H1 (cell line): ENCODE measurements at regions not wholly inside any gene's neighbourhood (a gene's known extent, or its start where the extent isn't known, plus 50 kb on each side); places are given as distances from the start of the nearest gene placed in this dataset.

Source experiments
- CTCF ChIA-PET: fragments of 300-600 bp; sonication (Branson Sonifier 250); formaldehyde crosslinking; loops from one replicate; lab custom pipeline; 2021; ENCODE audit not compliant: partially characterized antibody; lab: Charles Lee
- POLR2A ChIA-PET: fragments of 300-600 bp; sonication (Branson Sonifier 250); formaldehyde crosslinking; loops from one replicate; lab custom pipeline; 2021; ENCODE audit warnings: inconsistent platforms; ENCODE audit not compliant: partially characterized antibody; lab: Charles Lee
- DNase-seq, 2 experiments: peaks; one replicate each; pipeline versions ENCODE4 v3.0.0 to v3.0.0-alpha.2; 2010 to 2022; ENCODE audit warnings: low spot score in 2 of 2, low read depth in 1 of 2, mixed read lengths in 1 of 2
- FAIRE-seq: peaks from 2 replicates; lab custom pipeline; 2011; peaks lifted over from hg19 to GRCh38; lab: Jason Lieb, UNC
- H2AFZ ChIP-seq: 2 replicates; pipeline ENCODE4 v1.8.1; 2012; ENCODE audit warnings: low read length, inconsistent platforms
- H2AK5ac ChIP-seq: 2 replicates; pipeline ENCODE4 v1.6.1; 2013; ENCODE audit warnings: low read depth, low read length
- H2BK120ac ChIP-seq: replicated peaks from 2 replicates; pipeline ENCODE3; 2013; ENCODE audit warnings: low read depth, low read length, inconsistent platforms
- H2BK12ac ChIP-seq: 2 replicates; pipeline ENCODE4 v1.6.1; 2013; ENCODE audit warnings: low read depth, low read length
- H2BK15ac ChIP-seq: 2 replicates; pipeline ENCODE4 v1.6.1; 2013; ENCODE audit warnings: low read length
- H2BK20ac ChIP-seq: 2 replicates; pipeline ENCODE4 v1.6.1; 2013; ENCODE audit warnings: low read length
- H2BK5ac ChIP-seq: 2 replicates; pipeline ENCODE4 v1.6.1; 2013; ENCODE audit warnings: low read depth, low read length
- H3K14ac ChIP-seq: 2 replicates; pipeline ENCODE4 v1.6.1; 2013; ENCODE audit warnings: inconsistent platforms; ENCODE audit not compliant: insufficient read length
- H3K18ac ChIP-seq: 2 replicates; pipeline ENCODE4 v1.6.1; 2013; ENCODE audit warnings: low read length; ENCODE audit errors: extremely low read depth
- H3K23ac ChIP-seq: 2 replicates; pipeline ENCODE4 v1.6.1; 2013; ENCODE audit warnings: inconsistent platforms; ENCODE audit not compliant: insufficient read length
- H3K23me2 ChIP-seq: 2 replicates; pipeline ENCODE4 v1.6.1; 2013; ENCODE audit warnings: low read depth, low read length
- H3K27ac ChIP-seq: 2 replicates; pipeline ENCODE4 v1.6.1; 2011; ENCODE audit warnings: low read depth, low read length, inconsistent platforms
- H3K27me3 ChIP-seq, 4 experiments: replicated peaks in 1 of 4; 1 replicate in 1 of 4; 2 replicates in 3 of 4; pipeline versions ENCODE4 v1.6.1 to v1.8.1; 2011 to 2013; ENCODE audit warnings: low read length in 3 of 4, mild to moderate bottlenecking in 3 of 4, inconsistent platforms in 2 of 4, mixed read lengths in 2 of 4, moderate library complexity in 1 of 4; ENCODE audit not compliant: control insufficient read depth in 3 of 4, insufficient read depth in 3 of 4; ENCODE audit errors: extremely low read depth in 1 of 4
- H3K36me3 ChIP-seq, 4 experiments: 2 replicates each; pipeline versions ENCODE4 v1.6.1 to v1.8.1; 2011 to 2013; ENCODE audit warnings: mild to moderate bottlenecking in 4 of 4, low read length in 3 of 4, moderate library complexity in 2 of 4, control low read depth in 1 of 4, inconsistent platforms in 1 of 4; ENCODE audit not compliant: insufficient read depth in 4 of 4, control insufficient read depth in 2 of 4
- H3K4ac ChIP-seq: replicated peaks from 2 replicates; pipeline ENCODE3; 2013; ENCODE audit warnings: low read length, low read depth, mixed read lengths, inconsistent platforms; ENCODE audit not compliant: insufficient read length
- H3K4me1 ChIP-seq, 4 experiments: replicated peaks in 1 of 4; 1 replicate in 1 of 4; 2 replicates in 3 of 4; pipeline versions ENCODE4 v1.6.1 to v1.8.1; 2011 to 2013; ENCODE audit warnings: low read length in 3 of 4, inconsistent platforms in 2 of 4, mixed read lengths in 1 of 4; ENCODE audit not compliant: insufficient read depth in 4 of 4, control insufficient read depth in 3 of 4
- H3K4me2 ChIP-seq, 2 experiments: 2 replicates each; pipeline versions ENCODE4 v1.6.1 to v1.8.1; 2011 to 2013; ENCODE audit warnings: low read depth in 2 of 2, low read length in 2 of 2, control low read depth in 1 of 2, inconsistent platforms in 1 of 2, mild to moderate bottlenecking in 1 of 2; ENCODE audit not compliant: insufficient read depth in 1 of 2
- H3K4me3 ChIP-seq, 4 experiments: fragments of 200-600, 300-600 bp in 1 of 4; sonication (generic), shearing (Covaris generic), sonication (Bioruptor Twin) in 1 of 4; 2 replicates each; pipeline versions ENCODE4 v1.5.1 to v1.8.1; 2011 to 2016; ENCODE audit warnings: low read length in 4 of 4, low read depth in 3 of 4, control low read depth in 2 of 4, inconsistent platforms in 2 of 4, mild to moderate bottlenecking in 2 of 4, mixed read lengths in 1 of 4, moderate library complexity in 1 of 4; ENCODE audit not compliant: insufficient read depth in 2 of 4; ENCODE audit errors: extremely low read depth in 1 of 4
- H3K56ac ChIP-seq: replicated peaks from 2 replicates; pipeline ENCODE3; 2013; ENCODE audit warnings: low read depth, mild to moderate bottlenecking, mixed read lengths, low read length, inconsistent platforms; ENCODE audit not compliant: insufficient read length
- H3K79me1 ChIP-seq: 2 replicates; pipeline ENCODE4 v1.6.1; 2013; ENCODE audit warnings: low read depth, low read length, control low read depth
- H3K79me2 ChIP-seq, 2 experiments: 2 replicates each; pipeline versions ENCODE4 v1.6.1 to v1.8.1; 2012 to 2013; ENCODE audit warnings: low read length in 2 of 2, mild to moderate bottlenecking in 2 of 2, inconsistent platforms in 1 of 2; ENCODE audit not compliant: insufficient read depth in 2 of 2, control insufficient read depth in 1 of 2
- H3K9ac ChIP-seq, 4 experiments: replicated peaks in 1 of 4; 1 replicate in 1 of 4; 2 replicates in 3 of 4; pipeline versions ENCODE4 v1.6.1 to v1.8.1; 2011 to 2013; ENCODE audit warnings: low read depth in 3 of 4, low read length in 3 of 4, control low read depth in 2 of 4, mild to moderate bottlenecking in 2 of 4, moderate library complexity in 2 of 4, inconsistent platforms in 1 of 4; ENCODE audit errors: extremely low read depth in 1 of 4
- H3K9me3 ChIP-seq, 2 experiments: 2 replicates each; pipeline versions ENCODE4 v1.6.1 to v1.8.1; 2012 to 2013; ENCODE audit warnings: mild to moderate bottlenecking in 2 of 2, moderate library complexity in 2 of 2, control low read depth in 1 of 2, inconsistent platforms in 1 of 2, low read depth in 1 of 2, low read length in 1 of 2, mixed read lengths in 1 of 2; ENCODE audit not compliant: insufficient read depth in 2 of 2
- H4K20me1 ChIP-seq, 2 experiments: replicated peaks in 1 of 2; 2 replicates each; pipeline versions ENCODE3 to v1.8.1; 2011 to 2013; ENCODE audit warnings: inconsistent platforms in 2 of 2, low read length in 2 of 2, mild to moderate bottlenecking in 1 of 2; ENCODE audit not compliant: insufficient read depth in 2 of 2, control insufficient read depth in 1 of 2
- H4K5ac ChIP-seq: 2 replicates; pipeline ENCODE4 v1.6.1; 2013; ENCODE audit warnings: low read length, low read depth, mixed read lengths, inconsistent platforms; ENCODE audit not compliant: insufficient read length
- H4K8ac ChIP-seq: 2 replicates; pipeline ENCODE4 v1.8.0; 2013; ENCODE audit warnings: mild to moderate bottlenecking, moderate library complexity, low read length, inconsistent platforms; ENCODE audit not compliant: insufficient read depth; ENCODE audit errors: extremely low read depth
- H4K91ac ChIP-seq: replicated peaks from 2 replicates; pipeline ENCODE3; 2013; ENCODE audit warnings: low read length, mixed read lengths, inconsistent platforms; ENCODE audit not compliant: insufficient read length
- ATF3 ChIP-seq: IDR thresholded peaks from 2 replicates; pipeline ENCODE4 v1.6.1; 2011; ENCODE audit warnings: low read depth, mild to moderate bottlenecking, low read length; ENCODE audit not compliant: insufficient read depth
- BACH1 ChIP-seq: IDR thresholded peaks from 2 replicates; pipeline ENCODE4 v1.6.1; 2012; ENCODE audit warnings: low read length, improper control_type of control experiment
- BRCA1 ChIP-seq: IDR thresholded peaks from 2 replicates; pipeline ENCODE4 v1.6.1; 2012; ENCODE audit warnings: low read depth, low read length, improper control_type of control experiment
- KDM1A ChIP-seq: fragments of 200-600, 300-600 bp; sonication (generic); IDR thresholded peaks from 2 replicates; pipeline ENCODE4 v1.7.1; 2016; ENCODE audit warnings: mild to moderate bottlenecking, low read length, borderline replicate concordance
- MAFK ChIP-seq: IDR thresholded peaks from 2 replicates; pipeline ENCODE4 v1.6.1; 2012; ENCODE audit warnings: low read depth, mild to moderate bottlenecking, improper control_type of control experiment, low read length
- SIN3A ChIP-seq, 2 experiments: IDR thresholded peaks in 1 of 2; conservative IDR thresholded peaks in 1 of 2; 2 replicates each; pipeline ENCODE4 v1.6.1; 2011 to 2012; ENCODE audit warnings: low read length in 2 of 2, improper control_type of control experiment in 1 of 2, low read depth in 1 of 2, mild to moderate bottlenecking in 1 of 2
- ZNF274 ChIP-seq: IDR thresholded peaks from 2 replicates; pipeline ENCODE4 v1.7.0; 2012; ENCODE audit warnings: low read length, borderline replicate concordance; ENCODE audit errors: extremely low read depth
- WGBS, 2 experiments: shearing (Covaris generic) in 1 of 2; methylation state at CpG; one replicate each; pipeline versions ENCODE4 v1.1.6 to v1.1.7; 2013 to 2015; ENCODE audit warnings: low lambda C conversion rate in 2 of 2, mixed read lengths in 2 of 2, inconsistent platforms in 1 of 2, low coverage in 1 of 2, missing lambda C conversion rate in 1 of 2; ENCODE audit not compliant: insufficient replicate concordance in 2 of 2, insufficient coverage in 1 of 2, insufficient read length in 1 of 2; ENCODE audit errors: extremely low coverage in 1 of 2, missing lambda C conversion rate in 1 of 2; 5-methylcytosine and 5-hydroxymethylcytosine counted together
- TF ChIP-seq, protein P1 (sequence below), 3 experiments: IDR thresholded peaks; 1 replicate in 2 of 3; 2 replicates in 1 of 3; pipeline versions ENCODE4 v1.5.1 to v1.6.1; 2011; ENCODE audit warnings: low read length in 3 of 3, mild to moderate bottlenecking in 3 of 3, inconsistent platforms in 2 of 3, low read depth in 1 of 3, moderate library complexity in 1 of 3; ENCODE audit not compliant: insufficient read depth in 1 of 3; ENCODE audit errors: control extremely low read depth in 1 of 3
- TF ChIP-seq, protein P2 (sequence below): IDR thresholded peaks from 2 replicates; pipeline ENCODE4 v1.6.1; 2012; ENCODE audit warnings: inconsistent platforms

DNA sequence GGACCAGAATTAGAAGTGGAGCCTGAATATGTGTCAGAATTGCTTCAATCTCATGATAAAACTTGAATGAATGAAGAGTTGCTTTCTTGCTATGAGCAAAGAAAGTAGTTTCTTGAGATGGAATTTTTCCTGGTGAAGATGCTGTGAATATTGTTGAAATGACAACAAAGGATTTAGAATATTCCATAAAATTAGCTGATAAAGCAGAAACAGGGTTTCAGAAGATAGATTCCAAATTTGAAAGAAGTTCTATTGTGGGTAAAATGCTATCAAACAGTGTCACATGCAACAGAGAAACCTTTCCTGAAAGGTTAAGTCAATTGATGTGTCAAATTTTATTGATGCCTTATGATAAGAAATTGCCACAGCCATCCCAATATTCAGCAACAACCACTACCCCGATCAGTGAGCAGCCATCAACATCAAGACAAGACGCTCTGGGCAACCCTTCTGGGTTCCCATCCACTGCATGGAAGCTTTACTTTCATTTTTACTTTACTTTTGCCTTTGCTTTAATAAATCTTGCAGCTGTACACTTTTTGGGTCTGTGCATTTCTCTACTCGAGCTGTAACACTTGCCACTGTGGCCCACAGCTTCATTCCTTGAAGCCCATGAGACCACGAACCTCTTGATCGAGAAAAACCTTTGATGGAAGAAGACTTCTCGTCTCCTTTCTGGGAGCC lies 104.0 kb upstream of the SSTR1 start:
- peaks cover 0 to 1% of the 10 kb centered on the region in 2 experiments for H4K20me1 ChIP-seq
- H3K79me1 ChIP-seq = no peaks in the 10 kb centered on the region
- no peaks in the 10 kb centered on the region for H3K23me2 ChIP-seq
- no peaks in the 10 kb centered on the region for H3K27me3 ChIP-seq
- H3K4me2 ChIP-seq = no peak overlapping the region
- H3K18ac ChIP-seq = no peak overlapping the region
- H2BK120ac ChIP-seq = no peak overlapping the region
- DNase-seq = no peak
- no peak overlapping the region for H3K27ac ChIP-seq
- H2BK20ac ChIP-seq = no peak overlapping the region
- H3K9me3 ChIP-seq = peaks cover 4 to 5% of the 10 kb centered on the region in 2 experiments; a peak in 2 of 4 replicates
- WGBS, 2 experiments = 80% methylated on average over 6 of the region's 6 CpGs; no CpG with 5 or more reads in 1 of the 2 experiments
- no peaks in the 10 kb centered on the region for H3K4me1 ChIP-seq
- no peak overlapping the region for H3K56ac ChIP-seq
- ChIA-PET CTCF (interaction anchor here (0.8 kb wide), 1 partner anchor 243 kb away, joined by 3 read pairs; no protein-coding TSS in a partner anchor), POLR2A (interaction anchor here (0.6 to 2.4 kb wide), 3 partner anchors 83 to 101 kb away, joined by 3 to 5 read pairs (median 4); no protein-coding TSS in a partner anchor)
- H4K5ac ChIP-seq = no peak overlapping the region
- H3K4me3 ChIP-seq = no peak overlapping the region
- no peak overlapping the region for H2BK12ac ChIP-seq
- H2BK5ac ChIP-seq = no peak overlapping the region
- H2AFZ ChIP-seq = no peak overlapping the region
- peaks cover 0 to 4% (median 0%) of the 10 kb centered on the region in 4 experiments; a peak in 1 of 8 replicates for H3K36me3 ChIP-seq
- FAIRE-seq = no peak
- H3K9ac ChIP-seq = no peak overlapping the region
- H2BK15ac ChIP-seq = no peak overlapping the region
- no peak overlapping the region for H3K23ac ChIP-seq
- no peak overlapping the region for H3K4ac ChIP-seq
- H4K8ac ChIP-seq = no peak overlapping the region
- no peak overlapping the region for H2AK5ac ChIP-seq
- H3K14ac ChIP-seq = no peak overlapping the region
- no peak overlapping the region for H4K91ac ChIP-seq
- H3K79me2 ChIP-seq = no peaks in the 10 kb centered on the region
- TF ChIP-seq, protein P1, sequence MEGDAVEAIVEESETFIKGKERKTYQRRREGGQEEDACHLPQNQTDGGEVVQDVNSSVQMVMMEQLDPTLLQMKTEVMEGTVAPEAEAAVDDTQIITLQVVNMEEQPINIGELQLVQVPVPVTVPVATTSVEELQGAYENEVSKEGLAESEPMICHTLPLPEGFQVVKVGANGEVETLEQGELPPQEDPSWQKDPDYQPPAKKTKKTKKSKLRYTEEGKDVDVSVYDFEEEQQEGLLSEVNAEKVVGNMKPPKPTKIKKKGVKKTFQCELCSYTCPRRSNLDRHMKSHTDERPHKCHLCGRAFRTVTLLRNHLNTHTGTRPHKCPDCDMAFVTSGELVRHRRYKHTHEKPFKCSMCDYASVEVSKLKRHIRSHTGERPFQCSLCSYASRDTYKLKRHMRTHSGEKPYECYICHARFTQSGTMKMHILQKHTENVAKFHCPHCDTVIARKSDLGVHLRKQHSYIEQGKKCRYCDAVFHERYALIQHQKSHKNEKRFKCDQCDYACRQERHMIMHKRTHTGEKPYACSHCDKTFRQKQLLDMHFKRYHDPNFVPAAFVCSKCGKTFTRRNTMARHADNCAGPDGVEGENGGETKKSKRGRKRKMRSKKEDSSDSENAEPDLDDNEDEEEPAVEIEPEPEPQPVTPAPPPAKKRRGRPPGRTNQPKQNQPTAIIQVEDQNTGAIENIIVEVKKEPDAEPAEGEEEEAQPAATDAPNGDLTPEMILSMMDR (IDR thresholded peaks at IDR 0.05; ENCODE audit: control extremely low read depth in 1 of 3, insufficient read depth in 1 of 3, low read depth in 1 of 3, low read length in 3 of 3) = no peak
- no peak for TF ChIP-seq BRCA1
- TF ChIP-seq KDM1A = no peak
- TF ChIP-seq MAFK = no peak
- no peak for TF ChIP-seq SIN3A (conservative IDR thresholded peaks at IDR 0.05 in 1 of 2, IDR thresholded peaks at IDR 0.05 in 1 of 2; ENCODE audit: low read depth in 1 of 2, low read length in 2 of 2)
- TF ChIP-seq ZNF274 = no peak
- no peak for TF ChIP-seq BACH1
- TF ChIP-seq, protein P2, sequence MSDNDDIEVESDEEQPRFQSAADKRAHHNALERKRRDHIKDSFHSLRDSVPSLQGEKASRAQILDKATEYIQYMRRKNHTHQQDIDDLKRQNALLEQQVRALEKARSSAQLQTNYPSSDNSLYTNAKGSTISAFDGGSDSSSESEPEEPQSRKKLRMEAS = no peak
- TF ChIP-seq ATF3 = no peak
